PC-9 (cell line): ENCODE measurements at regions not wholly inside any gene's neighbourhood (a gene's known extent, or its start where the extent isn't known, plus 50 kb on each side); places are given as distances from the start of the nearest gene placed in this dataset.

Source experiments
- BruUV-seq: library from RNA; stranded (reverse); fragments of 400-500 nt; replicated peaks from 2 replicates; lab custom pipeline; 2021; lab: Mats Ljungman, UMichigan
- CTCF ChIA-PET: fragments of 300-600 bp; sonication (Branson Sonifier 250); formaldehyde crosslinking; loops from one replicate; lab custom pipeline; 2022; ENCODE audit warnings: antibody characterized with exemption; lab: Charles Lee
- POLR2A ChIA-PET: fragments of 300-600 bp; sonication (Branson Sonifier 250); formaldehyde crosslinking; loops from one replicate; lab custom pipeline; 2022; ENCODE audit warnings: antibody characterized with exemption; ENCODE audit not compliant: unreplicated experiment; lab: Charles Lee
- DNase-seq, 2 experiments: peaks; one replicate each; pipeline versions ENCODE4 v3.0.0 to v3.0.0-alpha.2; 2015 to 2022; ENCODE audit warnings: mixed read lengths in 1 of 2
- H2AFZ ChIP-seq: fragments of 200-600 bp; sonication (generic); 2 replicates; pipeline ENCODE4 v1.8.1; 2017; ENCODE audit warnings: antibody characterized with exemption
- H3F3A ChIP-seq: fragments of 200-600 bp; sonication (generic); 2 replicates; pipeline ENCODE4 v1.8.1; 2017; ENCODE audit warnings: antibody characterized with exemption, mild to moderate bottlenecking, low read depth; ENCODE audit not compliant: insufficient read depth
- H3K27ac ChIP-seq: fragments of 200-600 bp; sonication (generic); 2 replicates; pipeline ENCODE4 v1.6.1; 2016; ENCODE audit warnings: mixed run types
- H3K27me3 ChIP-seq: fragments of 200-600 bp; sonication (generic); 2 replicates; pipeline ENCODE4 v1.6.1; 2016; ENCODE audit warnings: low read depth, mixed run types; ENCODE audit not compliant: insufficient read depth
- H3K36me3 ChIP-seq: fragments of 200-600 bp; sonication (generic); 2 replicates; pipeline ENCODE4 v1.6.1; 2016; ENCODE audit warnings: low read depth, mixed run types
- H3K4me1 ChIP-seq: fragments of 200-600 bp; sonication (generic); replicated peaks from 2 replicates; pipeline ENCODE4 v1.6.1; 2016; ENCODE audit warnings: mixed run types; ENCODE audit not compliant: insufficient read depth
- H3K4me2 ChIP-seq: fragments of 200-600 bp; sonication (generic); 2 replicates; pipeline ENCODE4 v1.6.1; 2017; ENCODE audit warnings: mixed run types
- H3K4me3 ChIP-seq: fragments of 200-600 bp; sonication (generic); 2 replicates; pipeline ENCODE4 v1.6.1; 2016; ENCODE audit warnings: mixed run types
- H3K79me2 ChIP-seq: fragments of 200-600 bp; sonication (generic); 2 replicates; pipeline ENCODE4 v1.6.1; 2017; ENCODE audit warnings: low read depth, mixed run types
- H3K9me2 ChIP-seq: fragments of 200-600 bp; sonication (generic); 2 replicates; pipeline ENCODE4 v1.8.1; 2017; ENCODE audit warnings: mild to moderate bottlenecking; ENCODE audit not compliant: insufficient read depth
- H3K9me3 ChIP-seq: fragments of 200-600 bp; sonication (generic); 2 replicates; pipeline ENCODE4 v1.8.1; 2016; ENCODE audit warnings: low read depth; ENCODE audit not compliant: insufficient read depth
- H4K20me1 ChIP-seq: fragments of 200-600 bp; sonication (generic); 2 replicates; pipeline ENCODE4 v1.8.1; 2017; ENCODE audit not compliant: insufficient read depth
- CTCF ChIP-seq: fragments of 200-600 bp; sonication (generic); conservative IDR thresholded peaks from 2 replicates; pipeline ENCODE4 v1.6.1; 2017; ENCODE audit warnings: mixed run types, antibody characterized with exemption, mild to moderate bottlenecking, moderate library complexity
- EZH2 ChIP-seq: fragments of 200-600 bp; sonication (generic); IDR thresholded peaks from 2 replicates; pipeline ENCODE4 v1.8.0; 2017; ENCODE audit warnings: antibody characterized with exemption, low read depth
- intact Hi-C: fragments of 100-400 bp; cut with micrococcal nuclease; formaldehyde crosslinking; loops from one replicate; pipeline ENCODE4 v1.10.0; 2022; ENCODE audit not compliant: unreplicated experiment

DNA sequence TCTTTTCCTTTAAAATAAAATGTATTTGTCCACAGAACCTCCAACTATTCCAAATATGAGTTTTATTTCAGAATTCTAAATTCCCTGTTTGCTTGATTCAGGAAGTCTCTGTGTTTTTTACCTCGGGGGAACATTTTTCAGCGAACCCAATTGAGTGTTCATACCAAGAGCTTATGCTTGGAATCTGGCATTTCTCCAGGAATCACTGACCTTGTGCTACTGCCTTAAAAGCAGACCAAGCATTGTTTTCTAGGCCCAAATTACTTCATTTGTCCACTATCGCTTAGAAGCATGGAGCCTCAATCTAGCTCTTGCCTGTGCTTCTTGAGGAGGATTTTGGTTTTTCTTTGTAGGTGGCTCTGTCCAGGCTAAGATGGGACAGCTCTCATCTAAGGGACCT, 59.4 kb downstream of the EBLN1 start:
- H3K9me2 ChIP-seq = no peaks in the 10 kb centered on the region; the same call in 1 of the 2 replicates
- H3K36me3 ChIP-seq = no peaks in the 10 kb centered on the region
- H3K27ac ChIP-seq = no peak overlapping the region
- H2AFZ ChIP-seq = no peak overlapping the region; the same call in 1 of the 2 replicates
- intact Hi-C loops = no loop called here
- ChIA-PET POLR2A (no interaction called here), CTCF (no interaction called here)
- no peaks in the 10 kb centered on the region for H3K4me1 ChIP-seq
- H3K79me2 ChIP-seq = no peaks in the 10 kb centered on the region
- H3K4me2 ChIP-seq = no peak overlapping the region
- H3K4me3 ChIP-seq = no peak overlapping the region
- BruUV-seq = no TSS peak
- no peaks in the 10 kb centered on the region for H3F3A ChIP-seq
- DNase-seq = no peak
- no peaks in the 10 kb centered on the region for H4K20me1 ChIP-seq
- no peaks in the 10 kb centered on the region for H3K27me3 ChIP-seq
- TF ChIP-seq EZH2 (no peak), CTCF (no peak)
- no peaks in the 10 kb centered on the region for H3K9me3 ChIP-seq

- Histone ChIP-seq H2AFZ (no peak overlapping the region), H4K20me1 (no peaks in the 10 kb centered on the region), H3K4me3 (no peak overlapping the region), H3F3A (no peaks in the 10 kb centered on the region), H3K79me2 (no peaks in the 10 kb centered on the region), H3K9me2 (no peaks in the 10 kb centered on the region; the same call in 1 of the 2 replicates), H3K27me3 (no peaks in the 10 kb centered on the region), H3K36me3 (no peaks in the 10 kb centered on the region), H3K9me3 (no peaks in the 10 kb centered on the region), H3K4me2 (no peak overlapping the region), H3K4me1 (no peaks in the 10 kb centered on the region), H3K27ac (no peak overlapping the region)
- TF ChIP-seq EZH2 = no peak
- TF ChIP-seq CTCF = no peak
- ChIA-PET CTCF (interaction anchor here (0.6 kb wide), 1 partner anchor 58 kb away, joined by 4 read pairs; no protein-coding TSS in a partner anchor), POLR2A (no interaction called here)
- intact Hi-C loops = no loop called here
- BruUV-seq = no TSS peak
- DNase-seq = no peak
Measured at GRCh38 chr10:22156750-22157149, 61.1 kb downstream of the EBLN1 start.

DNA sequence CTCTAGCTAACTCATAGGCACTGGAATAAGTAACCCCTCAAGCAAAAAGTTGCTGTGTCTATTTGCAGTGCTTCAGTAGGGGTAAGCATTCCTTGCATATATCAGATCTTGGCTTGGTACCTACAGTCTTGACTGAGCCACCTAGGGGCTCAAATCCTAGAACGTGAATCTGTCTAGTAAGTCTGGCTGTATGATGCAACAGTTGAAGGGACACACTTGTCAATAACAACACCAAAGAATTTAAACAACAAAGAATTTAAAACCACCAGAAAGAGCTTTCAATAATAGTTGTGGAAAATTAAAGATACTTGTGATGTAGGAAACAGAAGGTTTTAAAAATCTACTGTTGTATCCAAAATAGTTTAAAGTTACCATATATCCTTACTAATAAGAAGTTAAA, 65.4 kb downstream of the EBLN1 start:
- Histone ChIP-seq H3K79me2 (no peaks in the 10 kb centered on the region), H3K9me3 (no peaks in the 10 kb centered on the region), H3K9me2 (no peaks in the 10 kb centered on the region), H3K4me1 (no peaks in the 10 kb centered on the region), H3K4me3 (no peak overlapping the region), H3K27ac (no peak overlapping the region), H3K36me3 (no peaks in the 10 kb centered on the region), H3F3A (no peaks in the 10 kb centered on the region), H3K27me3 (no peaks in the 10 kb centered on the region), H4K20me1 (no peaks in the 10 kb centered on the region), H2AFZ (no peak overlapping the region), H3K4me2 (no peak overlapping the region)
- no TSS peak for BruUV-seq
- intact Hi-C loops = no loop called here
- CTCF ChIA-PET = no interaction called here
- POLR2A ChIA-PET = no interaction called here
- no peak for DNase-seq
- TF ChIP-seq EZH2 = no peak
- no peak for TF ChIP-seq CTCF
